ENCODE measurements at regions not wholly inside any gene's neighbourhood (a gene's known extent, or its start where the extent isn't known, plus 50 kb on each side); places are given as distances from the start of the nearest gene placed in this dataset.
A peak's percentile ranks its signal among the peaks of the same experiment; 100 is the strongest.

GRCh38 chr11:80162387-80162786, 721.6 kb upstream of the TENM4 start:
- intact Hi-C loops (cut with micrococcal nuclease) = loop anchor here (5.0 to 10.0 kb wide), 2 partner anchors 162 to 845 kb away; no protein-coding TSS in a partner anchor
- Mint-ChIP-seq H3K4me3 (ENCODE audit: unreplicated experiment) (no peak overlapping the region), H3K4me1 (ENCODE audit: insufficient read depth, unreplicated experiment) (peaks cover 28% of the 10 kb centered on the region), H3K9me3 (ENCODE audit: unreplicated experiment) (no peaks in the 10 kb centered on the region), H3K27me3 (ENCODE audit: insufficient read depth, unreplicated experiment) (no peaks in the 10 kb centered on the region), H3K36me3 (ENCODE audit: insufficient read depth, unreplicated experiment) (no peaks in the 10 kb centered on the region), H3K27ac (ENCODE audit: low read depth, unreplicated experiment) (peak overlapping the region; percentile 47)
- no peak for TF ChIP-seq CTCF (IDR thresholded peaks at IDR 0.05; ENCODE audit: unreplicated experiment)
- CTCF ChIA-PET = interaction anchor here (0.8 kb wide), 2 partner anchors 10 kb away, joined by 3 to 4 read pairs; no protein-coding TSS in a partner anchor
- POLR2A ChIA-PET = no interaction called here
- BruUV-seq (replicated peaks) = no TSS peak
- DNase-seq (ENCODE audit: unreplicated experiment) = no peak

DNA sequence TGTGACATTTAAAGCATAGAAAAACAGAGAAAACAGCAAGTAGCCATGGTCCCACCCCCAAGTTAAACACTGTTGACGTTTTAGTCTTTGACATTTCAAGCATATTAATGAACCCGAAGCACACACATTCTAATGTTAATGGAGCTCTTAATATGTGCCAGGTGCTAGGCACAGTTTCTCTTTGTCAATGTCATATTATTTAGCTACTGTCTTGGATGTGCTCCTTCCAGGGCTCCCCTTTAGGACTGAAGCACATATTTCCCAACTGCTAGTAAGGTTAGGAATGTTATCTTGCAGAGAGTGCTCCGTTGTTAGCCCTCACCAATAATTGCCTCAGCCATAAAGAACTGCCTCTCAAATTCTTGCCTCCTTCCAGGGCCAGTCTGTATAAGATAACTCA, 716.6 kb upstream of the TENM4 start:
- ChIA-PET CTCF (interaction anchor here (1.1 to 4.3 kb wide), 4 partner anchors 11 to 1110 kb away, joined by 3 to 44 read pairs (median 16); no protein-coding TSS in a partner anchor), POLR2A (interaction anchor here (0.6 to 1.4 kb wide), 2 partner anchors 449 to 792 kb away, joined by 3 to 4 read pairs; no protein-coding TSS in a partner anchor)
- no TSS peak for BruUV-seq (replicated peaks)
- DNase-seq (ENCODE audit: unreplicated experiment) = no peak
- H3K27ac Mint-ChIP-seq (ENCODE audit: low read depth, unreplicated experiment) = no peak overlapping the region
- no peak overlapping the region for H3K4me3 Mint-ChIP-seq (ENCODE audit: unreplicated experiment)
- H3K36me3 Mint-ChIP-seq (ENCODE audit: insufficient read depth, unreplicated experiment) = no peaks in the 10 kb centered on the region
- H3K9me3 Mint-ChIP-seq (ENCODE audit: unreplicated experiment) = no peaks in the 10 kb centered on the region
- H3K27me3 Mint-ChIP-seq (ENCODE audit: insufficient read depth, unreplicated experiment) = peaks cover 6% of the 10 kb centered on the region
- intact Hi-C loops (cut with micrococcal nuclease) = loop anchor here (10.0 kb wide), 1 partner anchor 1513 kb away; no protein-coding TSS in a partner anchor
- peaks cover 4% of the 10 kb centered on the region for H3K4me1 Mint-ChIP-seq (ENCODE audit: insufficient read depth, unreplicated experiment)
- TF ChIP-seq CTCF (IDR thresholded peaks at IDR 0.05; ENCODE audit: unreplicated experiment) = no peak

- no peak for DNase-seq (ENCODE audit: unreplicated experiment)
- intact Hi-C loops (cut with micrococcal nuclease) = loop anchor here (10.0 kb wide), 1 partner anchor 1511 kb away; no protein-coding TSS in a partner anchor
- Mint-ChIP-seq H3K4me1 (ENCODE audit: insufficient read depth, unreplicated experiment) (no peaks in the 10 kb centered on the region), H3K9me3 (ENCODE audit: unreplicated experiment) (no peaks in the 10 kb centered on the region), H3K4me3 (ENCODE audit: unreplicated experiment) (no peak overlapping the region), H3K27me3 (ENCODE audit: insufficient read depth, unreplicated experiment) (peaks cover 9% of the 10 kb centered on the region), H3K36me3 (ENCODE audit: insufficient read depth, unreplicated experiment) (no peaks in the 10 kb centered on the region), H3K27ac (ENCODE audit: low read depth, unreplicated experiment) (no peak overlapping the region)
- no peak for TF ChIP-seq CTCF (IDR thresholded peaks at IDR 0.05; ENCODE audit: unreplicated experiment)
- ChIA-PET CTCF (interaction anchor here (0.6 to 4.3 kb wide), 38 partner anchors 10 to 1510 kb away, joined by 3 to 44 read pairs (median 3); no protein-coding TSS in a partner anchor), POLR2A (interaction anchor here (0.6 to 1.0 kb wide), 2 partner anchors 84 to 1087 kb away, joined by 3 read pairs; no protein-coding TSS in a partner anchor)
- BruUV-seq (replicated peaks) = no TSS peak
Measured at GRCh38 chr11:80156062-80156461, 715.2 kb upstream of the TENM4 start.

DNA sequence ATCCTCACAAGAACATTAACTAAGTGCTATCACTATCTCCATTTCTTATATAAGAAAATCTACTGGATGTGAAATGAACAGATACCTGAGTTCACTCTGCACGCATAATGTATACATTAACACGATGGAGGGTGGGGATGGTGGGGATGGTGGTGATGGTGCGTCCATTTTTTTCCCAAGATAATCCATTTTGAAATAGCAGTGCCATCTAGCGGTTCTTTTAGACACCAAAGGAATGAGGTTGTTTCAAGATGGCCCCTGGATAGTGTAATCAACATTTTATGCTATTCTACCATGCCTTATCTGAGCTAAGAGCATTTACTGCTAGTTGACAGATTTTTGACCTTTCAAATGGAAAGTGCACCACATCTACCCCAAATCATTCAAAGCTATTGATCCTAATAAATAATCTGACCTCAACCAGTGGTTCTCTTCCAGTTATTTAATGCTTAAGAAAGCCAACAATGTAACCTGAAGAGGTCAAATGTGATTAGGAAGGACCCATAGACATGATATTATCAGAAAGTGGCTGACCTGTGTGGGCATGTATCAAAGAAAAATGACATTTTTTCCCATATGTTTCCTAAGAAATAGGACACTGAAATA, 714.7 kb upstream of the TENM4 start:
- no peaks in the 10 kb centered on the region for H3K4me1 Mint-ChIP-seq (ENCODE audit: insufficient read depth, unreplicated experiment)
- no peak overlapping the region for H3K27ac Mint-ChIP-seq (ENCODE audit: low read depth, unreplicated experiment)
- no peaks in the 10 kb centered on the region for H3K9me3 Mint-ChIP-seq (ENCODE audit: unreplicated experiment)
- peak; percentile 67 for TF ChIP-seq CTCF (IDR thresholded peaks at IDR 0.05; ENCODE audit: unreplicated experiment)
- BruUV-seq (replicated peaks) = no TSS peak
- DNase-seq (ENCODE audit: unreplicated experiment) = peak; percentile 55
- CTCF ChIA-PET = interaction anchor here (0.6 to 4.3 kb wide), 36 partner anchors 9 to 1510 kb away, joined by 3 to 44 read pairs (median 3); no protein-coding TSS in a partner anchor
- H3K36me3 Mint-ChIP-seq (ENCODE audit: insufficient read depth, unreplicated experiment) = no peaks in the 10 kb centered on the region
- no peak overlapping the region for H3K4me3 Mint-ChIP-seq (ENCODE audit: unreplicated experiment)
- POLR2A ChIA-PET = interaction anchor here (0.6 to 1.0 kb wide), 2 partner anchors 84 to 1087 kb away, joined by 3 read pairs; no protein-coding TSS in a partner anchor
- intact Hi-C loops (cut with micrococcal nuclease) = loop anchor here (1.0 to 10.0 kb wide), 3 partner anchors 447 to 1511 kb away; no protein-coding TSS in a partner anchor
- peaks cover 9% of the 10 kb centered on the region for H3K27me3 Mint-ChIP-seq (ENCODE audit: insufficient read depth, unreplicated experiment)

Measured in MCF 10A (cell line).